KMS-11 (cell line): ENCODE measurements at regions not wholly inside any gene's neighbourhood (a gene's known extent, or its start where the extent isn't known, plus 50 kb on each side); places are given as distances from the start of the nearest gene placed in this dataset.
"Not testable (repeated sequence)": the region's sequence is repeated elsewhere in the genome, so short reads cannot be mapped to it uniquely, and the experiment has no call there.

Experiments used
- H2AFZ ChIP-seq: fragments of 200-600 bp; sonication (generic); 2 replicates; pipeline ENCODE4 v1.6.1; 2016; ENCODE audit warnings: antibody characterized with exemption, mixed run types, low read depth
- H3K27ac ChIP-seq: fragments of 200-600 bp; sonication (generic); 2 replicates; pipeline ENCODE4 v1.6.1; 2016; ENCODE audit warnings: mild to moderate bottlenecking, mixed run types
- H3K27me3 ChIP-seq: fragments of 200-600 bp; sonication (generic); 2 replicates; pipeline ENCODE4 v1.6.1; 2017; ENCODE audit warnings: mild to moderate bottlenecking, low read depth, mixed run types, moderate library complexity; ENCODE audit not compliant: insufficient read depth
- H3K36me3 ChIP-seq: fragments of 200-600 bp; sonication (generic); 2 replicates; pipeline ENCODE4 v1.6.1; 2017; ENCODE audit warnings: mild to moderate bottlenecking, mixed run types; ENCODE audit not compliant: insufficient read depth
- H3K4me1 ChIP-seq: fragments of 200-600 bp; sonication (generic); 2 replicates; pipeline ENCODE4 v1.6.1; 2016; ENCODE audit warnings: mild to moderate bottlenecking, low read depth, mixed run types; ENCODE audit not compliant: poor library complexity, severe bottlenecking
- H3K4me2 ChIP-seq: fragments of 200-600 bp; sonication (generic); 2 replicates; pipeline ENCODE4 v1.7.0; 2016; ENCODE audit warnings: mild to moderate bottlenecking, mixed run types
- H3K4me3 ChIP-seq: fragments of 200-600 bp; sonication (generic); IDR thresholded peaks from 2 replicates; pipeline ENCODE4 v1.6.1; 2017; ENCODE audit warnings: low read depth, low read length, mixed read lengths; ENCODE audit not compliant: insufficient read depth
- H3K79me2 ChIP-seq: fragments of 200-600 bp; sonication (generic); 2 replicates; pipeline ENCODE4 v1.6.1; 2016; ENCODE audit warnings: low read depth, mixed run types; ENCODE audit not compliant: insufficient read depth
- H3K9ac ChIP-seq: fragments of 200-600 bp; sonication (generic); 2 replicates; pipeline ENCODE4 v1.6.1; 2016; ENCODE audit warnings: mild to moderate bottlenecking, mixed run types
- H4K20me1 ChIP-seq: fragments of 200-600 bp; sonication (generic); 2 replicates; pipeline ENCODE4 v1.6.1; 2016; ENCODE audit warnings: mild to moderate bottlenecking, mixed run types; ENCODE audit not compliant: insufficient read depth
- CTCF ChIP-seq: fragments of 200-600 bp; sonication (generic); conservative IDR thresholded peaks from 2 replicates; pipeline ENCODE4 v1.6.1; 2017; ENCODE audit warnings: low read depth, mild to moderate bottlenecking, antibody characterized with exemption, low read length, moderate library complexity, mixed read lengths

- no peak overlapping the region for H3K4me3 ChIP-seq
- no peak overlapping the region for H3K27ac ChIP-seq
- H3K4me2 ChIP-seq: no peak overlapping the region
- H4K20me1 ChIP-seq: no peaks in the 10 kb centered on the region
- no peak overlapping the region for H2AFZ ChIP-seq
- H3K4me1 ChIP-seq: no peaks in the 10 kb centered on the region
- no peaks in the 10 kb centered on the region for H3K27me3 ChIP-seq
- H3K9ac ChIP-seq: no peak overlapping the region
- H3K36me3 ChIP-seq: no peaks in the 10 kb centered on the region
- no peaks in the 10 kb centered on the region for H3K79me2 ChIP-seq
- no peak for TF ChIP-seq CTCF
Measured at GRCh38 chr15:70375586-70375985, 277.9 kb upstream of the TLE3 start.

- Histone ChIP-seq H3K4me1 (no peaks in the 10 kb centered on the region), H3K4me2 (no peak overlapping the region), H3K9ac (no peak overlapping the region), H3K36me3 (no peaks in the 10 kb centered on the region), H4K20me1 (no peaks in the 10 kb centered on the region), H3K27ac (no peak overlapping the region), H3K4me3 (no peak overlapping the region), H3K79me2 (no peaks in the 10 kb centered on the region), H2AFZ (no peak overlapping the region), H3K27me3 (no peaks in the 10 kb centered on the region)
- TF ChIP-seq CTCF: no peak
Measured at GRCh38 chr15:70375006-70375431, 277.3 kb upstream of the TLE3 start.

GRCh38 chr15:70374096-70374495 lies 276.4 kb upstream of the TLE3 start:
- Histone ChIP-seq H3K27me3 (no peaks in the 10 kb centered on the region), H3K4me3 (no peak overlapping the region), H3K27ac (no peak overlapping the region), H4K20me1 (no peaks in the 10 kb centered on the region), H3K4me2 (no peak overlapping the region), H2AFZ (no peak overlapping the region), H3K79me2 (no peaks in the 10 kb centered on the region), H3K4me1 (no peaks in the 10 kb centered on the region), H3K9ac (no peak overlapping the region), H3K36me3 (no peaks in the 10 kb centered on the region)
- TF ChIP-seq CTCF: no peak

- H2AFZ ChIP-seq, H3K27ac ChIP-seq, H3K36me3 ChIP-seq, H3K79me2 ChIP-seq, H4K20me1 ChIP-seq, H3K27me3 ChIP-seq, H3K4me3 ChIP-seq, H3K9ac ChIP-seq, H3K4me2 ChIP-seq, H3K4me1 ChIP-seq: not testable (repeated sequence)
Measured at GRCh38 chr15:70373439-70373838, 275.7 kb upstream of the TLE3 start.

- H3K79me2 ChIP-seq, H3K4me2 ChIP-seq, H3K27ac ChIP-seq: not testable (repeated sequence)
Measured at GRCh38 chr15:70367913-70368705, 270.4 kb upstream of the TLE3 start.

GRCh38 chr15:70364023-70364422 lies 266.3 kb upstream of the TLE3 start:
- not testable (repeated sequence) for H3K27ac ChIP-seq, H3K36me3 ChIP-seq, H3K4me1 ChIP-seq, H3K9ac ChIP-seq, H3K27me3 ChIP-seq, H3K4me3 ChIP-seq, H4K20me1 ChIP-seq, H3K79me2 ChIP-seq, H3K4me2 ChIP-seq, H2AFZ ChIP-seq

More at GRCh38 chr15:70367913-70368705, 270.4 kb upstream of the TLE3 start:
- not testable (repeated sequence) for H4K20me1 ChIP-seq, H2AFZ ChIP-seq, H3K4me1 ChIP-seq, H3K36me3 ChIP-seq, H3K4me3 ChIP-seq, H3K27me3 ChIP-seq, H3K9ac ChIP-seq
